HG03520 (cell line): ENCODE measurements at regions not wholly inside any gene's neighbourhood (a gene's known extent, or its start where the extent isn't known, plus 50 kb on each side); places are given as distances from the start of the nearest gene placed in this dataset.
"Not testable (repeated sequence)": the region's sequence is repeated elsewhere in the genome, so short reads cannot be mapped to it uniquely, and the experiment has no call there.

Experiments used
- ATAC-seq: cut with Tn5 transposase; IDR thresholded peaks from one replicate; pipeline ENCODE4 v1.9.1; 2021; ENCODE audit warnings: mild to moderate bottlenecking, moderate library complexity; ENCODE audit not compliant: unreplicated experiment

DNA sequence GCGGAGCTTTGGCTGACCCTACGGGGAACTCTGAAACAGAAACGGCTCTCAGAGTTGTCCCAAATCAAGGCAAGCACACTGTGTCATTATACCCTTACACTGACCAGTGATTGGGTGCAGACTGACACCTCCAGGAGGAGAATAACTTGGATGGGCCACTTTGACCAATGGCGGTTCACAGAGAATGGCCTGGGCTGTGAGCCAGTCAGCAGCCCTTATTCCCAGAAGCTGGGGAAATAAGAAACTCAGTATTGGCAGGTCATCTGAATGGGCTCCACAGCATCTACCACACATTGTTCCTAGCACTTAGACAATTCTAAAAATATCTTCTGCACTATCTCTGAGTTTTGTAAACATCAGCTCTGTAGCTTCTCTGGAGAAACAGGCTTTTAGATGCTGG lies 265.2 kb downstream of the ADGRL2 start:
- ATAC-seq, result no peak

DNA sequence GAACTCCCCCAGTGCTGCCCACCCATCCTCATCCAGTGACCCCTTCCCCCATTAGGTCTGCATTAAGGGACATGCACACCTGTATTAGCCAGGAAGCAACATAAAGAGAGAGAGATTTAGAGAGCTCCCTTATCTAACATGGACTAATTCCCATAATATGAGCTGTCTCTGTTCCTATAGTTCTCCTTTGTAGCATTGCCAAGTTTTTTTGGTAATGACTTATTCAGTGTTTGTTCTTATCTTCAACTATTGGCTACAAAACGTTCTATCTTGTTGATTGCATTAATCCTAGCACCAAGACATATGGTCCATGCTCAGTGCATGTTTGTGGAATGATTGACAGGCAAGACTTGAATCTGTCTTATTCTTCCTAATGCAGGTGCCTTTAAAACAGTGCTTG lies 264.0 kb downstream of the ADGRL2 start:
- ATAC-seq, result no peak

DNA sequence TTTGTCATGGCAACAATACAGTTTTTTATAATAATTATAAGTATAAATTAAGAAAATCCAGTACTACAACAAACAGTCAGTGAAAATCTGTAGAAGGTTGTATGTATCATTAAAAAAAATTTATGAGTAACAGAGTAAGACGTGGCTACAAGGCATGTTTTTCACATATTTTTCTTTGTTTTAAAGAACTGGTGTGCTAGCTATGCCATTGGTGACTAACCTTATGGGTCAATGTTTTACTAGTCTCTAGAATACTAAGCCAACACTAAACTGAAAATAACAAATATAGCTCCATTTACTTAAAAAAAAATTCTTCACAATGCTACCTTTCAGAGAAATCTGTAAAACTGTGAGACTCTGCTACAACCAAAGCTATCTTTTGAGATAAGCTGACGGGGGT lies 261.5 kb downstream of the ADGRL2 start:
- ATAC-seq, result no peak

DNA sequence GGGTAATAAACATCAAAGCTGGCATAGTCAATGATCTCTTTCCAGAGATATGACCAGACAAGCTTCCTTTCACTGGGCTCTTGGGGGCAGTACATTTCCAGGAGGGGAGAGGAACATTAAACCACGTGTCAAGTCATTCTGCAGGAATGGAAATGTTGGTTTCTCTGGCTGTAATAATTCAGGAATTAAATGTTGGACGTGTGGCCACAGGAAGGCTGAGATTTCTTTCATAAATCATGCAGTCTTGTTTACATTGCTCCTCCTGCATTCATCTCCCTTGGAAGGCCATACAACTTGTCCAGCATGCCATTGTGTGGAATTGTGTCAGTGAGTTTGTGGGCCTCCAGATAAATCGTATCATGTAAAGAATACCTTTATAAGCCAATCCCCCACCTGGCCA lies 259.2 kb downstream of the ADGRL2 start:
- ATAC-seq, result no peak

DNA sequence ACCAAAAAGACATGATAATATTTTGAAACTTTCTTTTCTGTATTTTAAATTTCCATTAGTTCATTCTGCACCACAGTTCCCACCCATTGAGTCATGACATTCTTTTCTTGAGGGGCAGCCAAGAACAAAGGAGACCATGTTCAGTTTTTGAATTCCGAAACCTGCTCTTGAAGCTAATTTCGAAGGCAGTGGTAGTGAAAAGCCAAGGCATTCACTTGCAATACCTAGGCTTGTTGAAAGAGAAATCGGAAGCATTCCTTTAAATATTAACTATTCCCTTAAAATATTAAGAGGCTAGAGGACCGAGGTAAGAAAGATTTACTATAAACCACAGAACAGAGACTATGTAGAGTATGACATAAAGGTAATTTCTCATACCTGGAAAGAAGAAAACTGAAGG lies 256.3 kb downstream of the ADGRL2 start:
- ATAC-seq, result no peak

DNA sequence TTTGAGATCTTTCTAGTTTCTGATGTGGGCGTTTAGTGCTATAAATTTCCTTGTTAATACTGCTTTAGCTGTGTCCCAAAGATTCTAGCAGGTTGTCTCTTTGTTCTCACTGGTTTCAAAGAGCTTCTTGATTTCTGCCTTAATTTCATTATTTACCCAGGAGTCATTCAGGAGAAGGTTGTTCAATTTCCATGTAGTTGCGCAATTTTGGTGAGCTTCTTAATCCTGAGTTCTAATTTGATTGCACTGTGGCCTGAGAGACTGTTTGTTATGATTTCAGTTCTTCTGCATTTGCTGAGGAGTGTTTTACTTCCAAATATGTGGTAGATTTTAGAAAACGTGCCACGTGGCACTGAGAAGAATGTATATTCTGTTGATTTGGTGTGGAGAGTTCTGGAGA lies 254.6 kb downstream of the ADGRL2 start:
- not testable (repeated sequence) for ATAC-seq

DNA sequence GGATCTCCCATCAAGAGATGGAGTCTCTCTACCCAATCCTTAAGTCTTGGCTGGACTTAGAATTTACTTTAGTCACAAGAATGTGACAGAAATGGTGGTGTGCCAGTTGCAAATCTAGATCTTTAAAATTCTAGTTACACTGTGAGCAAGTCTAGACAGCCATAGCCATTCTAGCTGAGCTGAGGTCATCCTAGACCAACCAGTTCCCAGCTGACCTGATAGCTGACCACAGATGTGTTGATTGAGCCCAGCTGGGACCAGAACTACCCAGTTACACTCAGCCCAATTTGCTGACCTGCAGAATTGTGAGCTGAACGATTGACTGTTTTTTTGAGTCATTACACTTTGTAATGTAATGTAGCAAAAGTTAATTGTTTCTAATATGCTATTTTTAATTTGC lies 251.8 kb downstream of the ADGRL2 start:
- ATAC-seq, result no peak

DNA sequence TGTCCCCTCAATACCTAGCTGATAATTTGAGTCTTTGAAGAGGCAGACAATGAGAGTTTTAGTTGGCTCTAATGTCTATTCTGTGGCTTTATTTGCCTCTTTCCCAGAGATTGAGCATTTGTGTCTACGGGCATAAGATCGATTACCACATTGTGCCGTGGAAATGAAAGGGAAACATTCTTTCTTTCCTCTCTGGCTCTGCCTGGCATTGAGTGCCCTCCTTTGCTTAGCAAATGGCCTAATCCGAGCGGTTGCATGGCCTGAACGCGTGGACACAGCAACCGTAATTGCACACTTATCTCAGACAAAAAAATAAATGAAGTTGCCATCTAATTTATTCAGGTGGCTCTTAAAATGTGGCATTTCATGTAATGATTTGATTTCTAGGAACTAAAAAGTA lies 247.9 kb downstream of the ADGRL2 start:
- ATAC-seq, result no peak

DNA sequence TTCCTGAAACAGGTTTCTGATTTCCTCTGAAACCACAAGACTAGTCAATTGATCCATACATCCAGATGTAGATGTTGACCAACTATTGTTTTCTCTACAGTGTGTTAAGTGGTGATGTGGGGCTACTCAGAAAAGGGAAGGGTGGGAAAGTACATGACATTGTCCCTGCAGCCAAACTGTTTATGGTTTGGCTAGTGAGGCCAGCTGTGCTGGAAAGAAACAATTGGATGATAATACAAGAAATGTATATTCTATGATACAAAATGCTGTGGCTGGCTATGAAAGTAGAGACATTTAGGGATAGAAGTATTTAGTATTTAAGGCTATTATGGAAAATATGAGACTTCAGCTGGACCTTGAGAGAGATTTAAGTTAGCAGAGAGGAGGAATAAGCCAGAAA lies 244.5 kb downstream of the ADGRL2 start:
- ATAC-seq, result no peak

DNA sequence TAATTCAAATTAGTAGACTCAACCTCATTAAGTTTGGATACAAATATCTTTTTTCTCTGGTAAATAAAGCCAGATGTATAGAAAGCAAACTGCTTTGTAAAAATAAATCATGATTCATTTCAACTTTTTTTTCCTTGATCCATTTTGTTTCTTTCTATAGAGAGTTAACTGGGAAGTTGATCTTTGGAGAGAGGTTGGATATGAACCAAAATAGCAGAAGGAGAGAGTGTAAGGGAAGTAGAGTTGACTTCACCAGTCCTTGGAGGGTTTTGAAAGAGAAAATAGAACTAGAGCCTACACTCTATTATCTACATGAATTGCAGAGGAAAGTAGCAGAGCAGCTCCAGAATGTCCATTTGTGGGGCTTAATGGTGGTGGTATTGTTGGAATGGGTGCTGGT lies 243.8 kb downstream of the ADGRL2 start:
- ATAC-seq, result no peak

DNA sequence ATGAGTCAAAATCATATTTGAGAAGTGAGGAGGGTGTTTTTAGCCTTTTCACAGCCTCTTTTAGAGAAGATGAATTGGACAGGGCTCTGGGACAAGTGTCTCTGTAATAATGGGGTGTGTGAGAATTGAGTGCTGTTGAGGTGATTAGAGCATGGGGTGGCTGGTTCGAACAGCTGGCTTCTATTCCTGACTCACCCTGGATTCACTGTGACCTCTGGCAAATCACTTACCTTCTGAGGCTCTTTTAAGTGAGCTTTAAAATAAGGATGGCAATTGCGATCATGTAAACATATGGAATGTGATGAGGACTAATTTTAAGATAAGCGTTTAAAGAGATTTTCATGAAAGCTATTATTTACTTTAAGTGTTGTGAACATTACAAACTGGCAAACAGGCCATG lies 243.4 kb downstream of the ADGRL2 start:
- ATAC-seq, result no peak

DNA sequence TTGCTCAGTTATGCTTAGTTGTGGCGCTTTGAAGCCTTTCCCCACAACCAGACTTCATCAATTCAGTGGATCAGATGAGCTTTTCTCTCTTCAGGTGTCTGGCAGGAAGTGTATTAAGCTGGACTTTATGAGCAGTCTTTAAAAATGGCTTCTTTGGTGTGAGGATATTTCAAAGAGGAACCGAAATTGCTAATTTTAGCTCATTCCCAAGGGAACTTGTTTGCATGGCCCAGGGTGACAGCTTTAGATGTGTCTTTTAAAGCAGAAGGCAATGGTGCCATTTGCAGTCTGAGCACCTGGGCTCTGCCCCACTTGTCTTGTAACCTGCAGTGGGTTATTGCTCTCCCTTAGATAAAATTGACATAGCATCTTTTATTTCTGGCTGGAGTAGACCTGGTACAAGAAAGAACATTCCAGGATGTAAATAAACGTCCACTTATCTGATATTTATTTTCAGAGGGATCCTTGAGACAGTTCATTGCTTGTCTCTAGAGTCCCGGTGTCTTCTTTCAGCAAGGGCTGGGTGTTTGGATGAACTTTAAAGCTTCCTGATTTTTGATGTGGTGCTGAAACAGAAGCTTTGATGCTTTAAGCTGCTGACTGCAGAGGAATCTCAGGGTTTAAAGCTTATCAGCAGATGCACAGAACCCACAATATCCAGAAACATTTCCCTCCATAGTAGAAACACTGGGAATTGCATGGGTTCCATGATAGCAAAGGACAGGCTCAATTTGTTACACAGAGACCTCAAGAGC lies 241.7 kb downstream of the ADGRL2 start:
- ATAC-seq, result no peak
